Ishikawa (cell line): ENCODE measurements at regions not wholly inside any gene's neighbourhood (a gene's known extent, or its start where the extent isn't known, plus 50 kb on each side); places are given as distances from the start of the nearest gene placed in this dataset.

Experiments used
- CEBPB ChIP-seq: IDR thresholded peaks from 2 replicates; pipeline ENCODE4 v1.6.1; 2012
- CREB1 ChIP-seq: IDR thresholded peaks from 2 replicates; pipeline ENCODE4 v1.6.1; 2012; ENCODE audit warnings: low read depth
- EGR1 ChIP-seq: IDR thresholded peaks from 2 replicates; pipeline ENCODE4 v1.6.1; 2012
- EP300 ChIP-seq: IDR thresholded peaks from 2 replicates; pipeline ENCODE4 v1.6.1; 2012; ENCODE audit warnings: borderline replicate concordance
- NFIC ChIP-seq: IDR thresholded peaks from 2 replicates; pipeline ENCODE4 v1.6.1; 2012
- RAD21 ChIP-seq: IDR thresholded peaks from 2 replicates; pipeline ENCODE4 v1.6.1; 2012; ENCODE audit warnings: low read depth
- REST ChIP-seq: IDR thresholded peaks from 2 replicates; pipeline ENCODE4 v1.6.1; 2012; ENCODE audit warnings: low read depth, mild to moderate bottlenecking
- TAF1 ChIP-seq: IDR thresholded peaks from 2 replicates; pipeline ENCODE4 v1.6.1; 2012; ENCODE audit warnings: low read depth, mild to moderate bottlenecking
- TCF12 ChIP-seq: IDR thresholded peaks from 2 replicates; pipeline ENCODE4 v1.6.1; 2012; ENCODE audit warnings: low read depth
- TEAD4 ChIP-seq: IDR thresholded peaks from 2 replicates; pipeline ENCODE4 v1.6.1; 2012
- YY1 ChIP-seq: IDR thresholded peaks from 2 replicates; pipeline ENCODE4 v1.6.1; 2012; ENCODE audit warnings: low read depth

GRCh38 chr6:7668936-7669335 is 57.0 kb upstream of the BMP6 start:
- TF ChIP-seq RAD21, result no peak
- TF ChIP-seq EP300, result no peak
- no peak for TF ChIP-seq REST
- TF ChIP-seq CEBPB, result no peak
- no peak for TF ChIP-seq NFIC
- no peak for TF ChIP-seq YY1
- TF ChIP-seq TEAD4, result no peak
- TF ChIP-seq EGR1, result no peak
- TF ChIP-seq TAF1, result no peak
- no peak for TF ChIP-seq TCF12
- no peak for TF ChIP-seq CREB1
